H1 (cell line): ENCODE measurements at regions not wholly inside any gene's neighbourhood (a gene's known extent, or its start where the extent isn't known, plus 50 kb on each side); places are given as distances from the start of the nearest gene placed in this dataset.

Source experiments
- CTCF ChIA-PET: fragments of 300-600 bp; sonication (Branson Sonifier 250); formaldehyde crosslinking; loops from one replicate; lab custom pipeline; 2021; ENCODE audit not compliant: partially characterized antibody; lab: Charles Lee
- POLR2A ChIA-PET: fragments of 300-600 bp; sonication (Branson Sonifier 250); formaldehyde crosslinking; loops from one replicate; lab custom pipeline; 2021; ENCODE audit warnings: inconsistent platforms; ENCODE audit not compliant: partially characterized antibody; lab: Charles Lee
- DNase-seq, 2 experiments: peaks; one replicate each; pipeline versions ENCODE4 v3.0.0 to v3.0.0-alpha.2; 2010 to 2022; ENCODE audit warnings: low spot score in 2 of 2, low read depth in 1 of 2, mixed read lengths in 1 of 2
- FAIRE-seq: peaks from 2 replicates; lab custom pipeline; 2011; peaks lifted over from hg19 to GRCh38; lab: Jason Lieb, UNC
- H2AFZ ChIP-seq: 2 replicates; pipeline ENCODE4 v1.8.1; 2012; ENCODE audit warnings: low read length, inconsistent platforms
- H2AK5ac ChIP-seq: 2 replicates; pipeline ENCODE4 v1.6.1; 2013; ENCODE audit warnings: low read depth, low read length
- H2BK120ac ChIP-seq: replicated peaks from 2 replicates; pipeline ENCODE3; 2013; ENCODE audit warnings: low read depth, low read length, inconsistent platforms
- H2BK12ac ChIP-seq: 2 replicates; pipeline ENCODE4 v1.6.1; 2013; ENCODE audit warnings: low read depth, low read length
- H2BK15ac ChIP-seq: 2 replicates; pipeline ENCODE4 v1.6.1; 2013; ENCODE audit warnings: low read length
- H2BK20ac ChIP-seq: 2 replicates; pipeline ENCODE4 v1.6.1; 2013; ENCODE audit warnings: low read length
- H2BK5ac ChIP-seq: 2 replicates; pipeline ENCODE4 v1.6.1; 2013; ENCODE audit warnings: low read depth, low read length
- H3K14ac ChIP-seq: 2 replicates; pipeline ENCODE4 v1.6.1; 2013; ENCODE audit warnings: inconsistent platforms; ENCODE audit not compliant: insufficient read length
- H3K18ac ChIP-seq: 2 replicates; pipeline ENCODE4 v1.6.1; 2013; ENCODE audit warnings: low read length; ENCODE audit errors: extremely low read depth
- H3K23ac ChIP-seq: 2 replicates; pipeline ENCODE4 v1.6.1; 2013; ENCODE audit warnings: inconsistent platforms; ENCODE audit not compliant: insufficient read length
- H3K23me2 ChIP-seq: 2 replicates; pipeline ENCODE4 v1.6.1; 2013; ENCODE audit warnings: low read depth, low read length
- H3K27ac ChIP-seq: 2 replicates; pipeline ENCODE4 v1.6.1; 2011; ENCODE audit warnings: low read depth, low read length, inconsistent platforms
- H3K27me3 ChIP-seq, 4 experiments: replicated peaks in 1 of 4; 1 replicate in 1 of 4; 2 replicates in 3 of 4; pipeline versions ENCODE4 v1.6.1 to v1.8.1; 2011 to 2013; ENCODE audit warnings: low read length in 3 of 4, mild to moderate bottlenecking in 3 of 4, inconsistent platforms in 2 of 4, mixed read lengths in 2 of 4, moderate library complexity in 1 of 4; ENCODE audit not compliant: control insufficient read depth in 3 of 4, insufficient read depth in 3 of 4; ENCODE audit errors: extremely low read depth in 1 of 4
- H3K36me3 ChIP-seq, 4 experiments: 2 replicates each; pipeline versions ENCODE4 v1.6.1 to v1.8.1; 2011 to 2013; ENCODE audit warnings: mild to moderate bottlenecking in 4 of 4, low read length in 3 of 4, moderate library complexity in 2 of 4, control low read depth in 1 of 4, inconsistent platforms in 1 of 4; ENCODE audit not compliant: insufficient read depth in 4 of 4, control insufficient read depth in 2 of 4
- H3K4ac ChIP-seq: replicated peaks from 2 replicates; pipeline ENCODE3; 2013; ENCODE audit warnings: low read length, low read depth, mixed read lengths, inconsistent platforms; ENCODE audit not compliant: insufficient read length
- H3K4me1 ChIP-seq, 4 experiments: replicated peaks in 1 of 4; 1 replicate in 1 of 4; 2 replicates in 3 of 4; pipeline versions ENCODE4 v1.6.1 to v1.8.1; 2011 to 2013; ENCODE audit warnings: low read length in 3 of 4, inconsistent platforms in 2 of 4, mixed read lengths in 1 of 4; ENCODE audit not compliant: insufficient read depth in 4 of 4, control insufficient read depth in 3 of 4
- H3K4me2 ChIP-seq, 2 experiments: 2 replicates each; pipeline versions ENCODE4 v1.6.1 to v1.8.1; 2011 to 2013; ENCODE audit warnings: low read depth in 2 of 2, low read length in 2 of 2, control low read depth in 1 of 2, inconsistent platforms in 1 of 2, mild to moderate bottlenecking in 1 of 2; ENCODE audit not compliant: insufficient read depth in 1 of 2
- H3K4me3 ChIP-seq, 4 experiments: fragments of 200-600, 300-600 bp in 1 of 4; sonication (generic), shearing (Covaris generic), sonication (Bioruptor Twin) in 1 of 4; 2 replicates each; pipeline versions ENCODE4 v1.5.1 to v1.8.1; 2011 to 2016; ENCODE audit warnings: low read length in 4 of 4, low read depth in 3 of 4, control low read depth in 2 of 4, inconsistent platforms in 2 of 4, mild to moderate bottlenecking in 2 of 4, mixed read lengths in 1 of 4, moderate library complexity in 1 of 4; ENCODE audit not compliant: insufficient read depth in 2 of 4; ENCODE audit errors: extremely low read depth in 1 of 4
- H3K56ac ChIP-seq: replicated peaks from 2 replicates; pipeline ENCODE3; 2013; ENCODE audit warnings: low read depth, mild to moderate bottlenecking, mixed read lengths, low read length, inconsistent platforms; ENCODE audit not compliant: insufficient read length
- H3K79me1 ChIP-seq: 2 replicates; pipeline ENCODE4 v1.6.1; 2013; ENCODE audit warnings: low read depth, low read length, control low read depth
- H3K79me2 ChIP-seq, 2 experiments: 2 replicates each; pipeline versions ENCODE4 v1.6.1 to v1.8.1; 2012 to 2013; ENCODE audit warnings: low read length in 2 of 2, mild to moderate bottlenecking in 2 of 2, inconsistent platforms in 1 of 2; ENCODE audit not compliant: insufficient read depth in 2 of 2, control insufficient read depth in 1 of 2
- H3K9ac ChIP-seq, 4 experiments: replicated peaks in 1 of 4; 1 replicate in 1 of 4; 2 replicates in 3 of 4; pipeline versions ENCODE4 v1.6.1 to v1.8.1; 2011 to 2013; ENCODE audit warnings: low read depth in 3 of 4, low read length in 3 of 4, control low read depth in 2 of 4, mild to moderate bottlenecking in 2 of 4, moderate library complexity in 2 of 4, inconsistent platforms in 1 of 4; ENCODE audit errors: extremely low read depth in 1 of 4
- H3K9me3 ChIP-seq, 2 experiments: 2 replicates each; pipeline versions ENCODE4 v1.6.1 to v1.8.1; 2012 to 2013; ENCODE audit warnings: mild to moderate bottlenecking in 2 of 2, moderate library complexity in 2 of 2, control low read depth in 1 of 2, inconsistent platforms in 1 of 2, low read depth in 1 of 2, low read length in 1 of 2, mixed read lengths in 1 of 2; ENCODE audit not compliant: insufficient read depth in 2 of 2
- H4K20me1 ChIP-seq, 2 experiments: replicated peaks in 1 of 2; 2 replicates each; pipeline versions ENCODE3 to v1.8.1; 2011 to 2013; ENCODE audit warnings: inconsistent platforms in 2 of 2, low read length in 2 of 2, mild to moderate bottlenecking in 1 of 2; ENCODE audit not compliant: insufficient read depth in 2 of 2, control insufficient read depth in 1 of 2
- H4K5ac ChIP-seq: 2 replicates; pipeline ENCODE4 v1.6.1; 2013; ENCODE audit warnings: low read length, low read depth, mixed read lengths, inconsistent platforms; ENCODE audit not compliant: insufficient read length
- H4K8ac ChIP-seq: 2 replicates; pipeline ENCODE4 v1.8.0; 2013; ENCODE audit warnings: mild to moderate bottlenecking, moderate library complexity, low read length, inconsistent platforms; ENCODE audit not compliant: insufficient read depth; ENCODE audit errors: extremely low read depth
- H4K91ac ChIP-seq: replicated peaks from 2 replicates; pipeline ENCODE3; 2013; ENCODE audit warnings: low read length, mixed read lengths, inconsistent platforms; ENCODE audit not compliant: insufficient read length
- TCF12 ChIP-seq: IDR thresholded peaks from 2 replicates; pipeline ENCODE4 v1.6.1; 2011; ENCODE audit warnings: low read depth, mild to moderate bottlenecking, low read length
- WGBS, 2 experiments: shearing (Covaris generic) in 1 of 2; methylation state at CpG; one replicate each; pipeline versions ENCODE4 v1.1.6 to v1.1.7; 2013 to 2015; ENCODE audit warnings: low lambda C conversion rate in 2 of 2, mixed read lengths in 2 of 2, inconsistent platforms in 1 of 2, low coverage in 1 of 2, missing lambda C conversion rate in 1 of 2; ENCODE audit not compliant: insufficient replicate concordance in 2 of 2, insufficient coverage in 1 of 2, insufficient read length in 1 of 2; ENCODE audit errors: extremely low coverage in 1 of 2, missing lambda C conversion rate in 1 of 2; 5-methylcytosine and 5-hydroxymethylcytosine counted together

DNA sequence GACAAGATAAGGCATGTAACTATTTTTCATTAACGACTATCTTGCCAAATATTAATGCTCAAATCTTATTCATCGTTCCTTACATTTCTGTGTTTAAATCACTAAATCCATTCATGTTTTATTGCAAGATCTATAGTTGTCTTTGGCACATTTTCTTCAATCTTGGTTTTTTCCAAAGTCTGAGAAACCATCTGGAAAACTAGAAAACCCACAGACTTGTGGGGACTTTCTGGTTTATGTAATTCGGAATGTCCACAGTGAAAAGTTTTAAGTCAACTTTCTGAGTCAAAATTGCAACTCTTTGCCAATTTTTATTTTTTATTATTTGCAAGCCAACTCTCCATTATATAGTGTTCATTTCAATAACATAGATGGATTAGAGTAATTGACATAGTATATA, 520.8 kb upstream of the ADAMTS5 start:
- no peak overlapping the region for H3K4me2 ChIP-seq
- no peak overlapping the region for H3K4ac ChIP-seq
- FAIRE-seq, result no peak
- H3K79me2 ChIP-seq, result no peaks in the 10 kb centered on the region
- no peak overlapping the region for H4K5ac ChIP-seq
- 93% methylated on average over 3 of the region's 3 CpGs; no CpG with 5 or more reads in 1 of the 2 experiments for WGBS, 2 experiments
- no peaks in the 10 kb centered on the region for H3K79me1 ChIP-seq
- H2AFZ ChIP-seq, result no peak overlapping the region
- H4K20me1 ChIP-seq, result no peaks in the 10 kb centered on the region
- no peak overlapping the region for H3K14ac ChIP-seq
- H3K36me3 ChIP-seq, result no peaks in the 10 kb centered on the region
- no peak for TF ChIP-seq TCF12
- TF ChIP-seq, all 59 proteins: peak for 0
- Histone ChIP-seq H3K9ac (no peak overlapping the region), H2BK12ac (no peak overlapping the region), H3K4me3 (no peak overlapping the region), H2AK5ac (no peak overlapping the region), H2BK120ac (no peak overlapping the region), H3K9me3 (no peaks in the 10 kb centered on the region), H2BK15ac (no peak overlapping the region), H3K18ac (no peak overlapping the region), H4K91ac (no peak overlapping the region), H2BK5ac (no peak overlapping the region), H3K56ac (no peak overlapping the region), H2BK20ac (no peak overlapping the region), H3K27ac (no peak overlapping the region), H4K8ac (no peak overlapping the region), H3K4me1 (no peaks in the 10 kb centered on the region), H3K23ac (no peak overlapping the region), H3K23me2 (no peaks in the 10 kb centered on the region), H3K27me3 (no peaks in the 10 kb centered on the region)
- POLR2A ChIA-PET, result no interaction called here
- CTCF ChIA-PET, result interaction anchor here (1.1 kb wide), 1 partner anchor 13 kb away, joined by 3 read pairs; no protein-coding TSS in a partner anchor
- no peak for DNase-seq
